HepG2 (cell line): ENCODE measurements at regions not wholly inside any gene's neighbourhood (a gene's known extent, or its start where the extent isn't known, plus 50 kb on each side); places are given as distances from the start of the nearest gene placed in this dataset.

Experiments used
- ATAC-seq: fragments of 200-7000 bp; cut with Tn5 transposase; 3 replicates; pipeline ENCODE4 v1.9.1; 2020; ENCODE audit warnings: mild to moderate bottlenecking, moderate library complexity
- BruUV-seq: library from RNA; stranded (reverse); fragments of 400-500 nt; replicated peaks from 2 replicates; lab custom pipeline; 2021; lab: Mats Ljungman, UMichigan
- CTCF ChIA-PET: fragments of 300-600 bp; formaldehyde crosslinking; extraction: SDS; loops from one replicate; lab custom pipeline; 2021; ENCODE audit warnings: low total read pairs, inconsistent platforms, low intra/inter-chr PET ratio; lab: Yijun Ruan, JAX
- POLR2A ChIA-PET: fragments of 350-600 bp; sonication (Branson Sonifier 250); formaldehyde crosslinking; loops from one replicate; lab custom pipeline; 2020; ENCODE audit warnings: antibody characterized with exemption, inconsistent platforms; lab: Yijun Ruan, JAX
- DNase-seq: peaks from one replicate; pipeline ENCODE4 v3.0.0-alpha.2; 2015; ENCODE audit warnings: low spot score
- FAIRE-seq: peaks from 3 replicates; lab custom pipeline; 2011; peaks lifted over from hg19 to GRCh38; lab: Jason Lieb, UNC
- H2AFZ ChIP-seq: one replicate; pipeline ENCODE4 v1.6.1; 2011; ENCODE audit warnings: low read length, inconsistent platforms
- H3K27ac ChIP-seq: fragments of 300-600 bp; 3 replicates; pipeline ENCODE4 v1.8.0; 2011; ENCODE audit warnings: mixed run types, mild to moderate bottlenecking, mixed read lengths, low read length, inconsistent platforms; ENCODE audit not compliant: insufficient read depth; ENCODE audit errors: extremely low read length
- H3K27me3 ChIP-seq, 2 experiments: fragments of 200-600 bp in 1 of 2; 2 replicates in 1 of 2; 3 replicates in 1 of 2; pipeline versions ENCODE4 v1.6.0 to v1.8.0; 2011; ENCODE audit warnings: low read length in 2 of 2, mild to moderate bottlenecking in 2 of 2, moderate library complexity in 2 of 2, inconsistent platforms in 1 of 2; ENCODE audit not compliant: insufficient read depth in 2 of 2, control insufficient read depth in 1 of 2
- H3K36me3 ChIP-seq, 2 experiments: fragments of 200-600 bp in 1 of 2; replicated peaks in 1 of 2; 2 replicates in 1 of 2; 3 replicates in 1 of 2; pipeline versions ENCODE4 v1.5.1 to v1.8.0; 2011; ENCODE audit warnings: low read length in 2 of 2, inconsistent platforms in 1 of 2; ENCODE audit not compliant: insufficient read depth in 2 of 2, control insufficient read depth in 1 of 2
- H3K4me1 ChIP-seq: 2 replicates; pipeline ENCODE4 v1.5.1; 2012; ENCODE audit warnings: low read length, inconsistent platforms; ENCODE audit not compliant: insufficient read depth
- H3K4me2 ChIP-seq: 2 replicates; pipeline ENCODE4 v1.6.0; 2011; ENCODE audit warnings: low read depth, low read length, inconsistent platforms
- H3K4me3 ChIP-seq, 3 experiments: fragments of 200-600 bp in 1 of 3; sonication (generic), shearing (Covaris generic) in 1 of 3; replicated peaks in 1 of 3; 2 replicates each; pipeline ENCODE4 v1.5.1; 2011 to 2016; ENCODE audit warnings: low read length in 3 of 3, inconsistent platforms in 2 of 3, low read depth in 2 of 3, mild to moderate bottlenecking in 2 of 3, control low read depth in 1 of 3, mixed read lengths in 1 of 3; ENCODE audit not compliant: insufficient read depth in 1 of 3
- H3K79me2 ChIP-seq: one replicate; pipeline ENCODE4 v1.6.1; 2011; ENCODE audit warnings: low read length, inconsistent platforms; ENCODE audit not compliant: insufficient read depth
- H3K9ac ChIP-seq: 2 replicates; pipeline ENCODE4 v1.6.0; 2011; ENCODE audit warnings: mild to moderate bottlenecking, low read depth, low read length, inconsistent platforms; ENCODE audit not compliant: insufficient read depth
- H3K9me3 ChIP-seq: 2 replicates; pipeline ENCODE4 v1.5.1; 2012; ENCODE audit warnings: mild to moderate bottlenecking, low read length
- H4K20me1 ChIP-seq: 2 replicates; pipeline ENCODE4 v1.6.0; 2011; ENCODE audit warnings: inconsistent platforms, mild to moderate bottlenecking, low read length, moderate library complexity; ENCODE audit not compliant: insufficient read depth
- E2F2 ChIP-seq: sonication (generic); formaldehyde crosslinking; IDR thresholded peaks from 2 replicates; pipeline ENCODE4 v1.4.0; 2020; ENCODE audit warnings: missing genetic modification reagents, borderline replicate concordance
- FLYWCH1 ChIP-seq: sonication (generic); formaldehyde crosslinking; IDR thresholded peaks from 2 replicates; pipeline ENCODE4 v1.8.1; 2023; ENCODE audit warnings: mild to moderate bottlenecking, missing genetic modification reagents
- HBP1 ChIP-seq: IDR thresholded peaks from 2 replicates; pipeline ENCODE4 v1.6.1; 2016; ENCODE audit warnings: low read depth, control low read depth
- PPARG ChIP-seq: conservative IDR thresholded peaks from 2 replicates; pipeline ENCODE4 v1.6.1; 2016; ENCODE audit warnings: missing biosample characterization, missing genetic modification reagents
- PRPF4 ChIP-seq: fragments of 200-400 bp; formaldehyde crosslinking; IDR thresholded peaks from 2 replicates; pipeline ENCODE4 v1.6.1; 2016; ENCODE audit warnings: low read length, low read depth; ENCODE audit not compliant: poor library complexity, severe bottlenecking
- TEAD3 ChIP-seq: optimal IDR thresholded peaks from 2 replicates; pipeline ENCODE3; 2016; ENCODE audit warnings: borderline replicate concordance
- TERF1 ChIP-seq: sonication (generic); formaldehyde crosslinking; IDR thresholded peaks from 2 replicates; pipeline ENCODE4 v1.8.0; 2022; ENCODE audit warnings: mild to moderate bottlenecking, missing genetic modification reagents, moderate library complexity
- ZHX1 ChIP-seq: sonication (generic); formaldehyde crosslinking; IDR thresholded peaks from 2 replicates; pipeline ENCODE4 v1.8.1; 2022; ENCODE audit warnings: low read depth, mild to moderate bottlenecking, missing genetic modification reagents
- ZNF605 ChIP-seq: sonication (generic); formaldehyde crosslinking; IDR thresholded peaks from 2 replicates; pipeline ENCODE4 v1.8.0; 2022; ENCODE audit warnings: mild to moderate bottlenecking, missing genetic modification reagents
- ZNF784 ChIP-seq: sonication (generic); formaldehyde crosslinking; IDR thresholded peaks from 2 replicates; pipeline ENCODE4 v1.5.1; 2020; ENCODE audit warnings: missing genetic modification reagents, mild to moderate bottlenecking, borderline replicate concordance
- WGBS: methylation state at CpG from one replicate; pipeline ENCODE4 v1.1.6; 2017; ENCODE audit warnings: low lambda C conversion rate; 5-methylcytosine and 5-hydroxymethylcytosine counted together
- in situ Hi-C: cut with HindIII; loops from 2 replicates; pipeline ENCODE4 v1.10.0; 2017; ENCODE audit warnings: low pct_unique_long_range_greater_than_20kb; ENCODE audit not compliant: extremely low pct_ligation_motif_present
- intact Hi-C: fragments of 100-400 bp; cut with micrococcal nuclease; formaldehyde crosslinking; loops from one replicate; pipeline ENCODE4 v1.10.0; 2022; ENCODE audit not compliant: unreplicated experiment

GRCh38 chr12:42774238-42774637, 184.7 kb upstream of the PRICKLE1 start:
- CTCF ChIA-PET = no interaction called here
- FAIRE-seq = no peak

More at GRCh38 chr12:42774238-42774637, 184.7 kb upstream of the PRICKLE1 start:
- H3K9ac ChIP-seq = no peak overlapping the region
- ATAC-seq (no peak), DNase-seq (no peak)
- POLR2A ChIA-PET = no interaction called here
- no peaks in the 10 kb centered on the region for H4K20me1 ChIP-seq
- no peak overlapping the region for H3K27ac ChIP-seq
- H3K4me1 ChIP-seq = no peaks in the 10 kb centered on the region
- H3K79me2 ChIP-seq = no peaks in the 10 kb centered on the region
- 21% methylated on average over 3 of the region's 3 CpGs for WGBS
- no peaks in the 10 kb centered on the region for H3K9me3 ChIP-seq
- intact Hi-C loops = no loop called here
- H3K36me3 ChIP-seq = no peaks in the 10 kb centered on the region
- no peak for TF ChIP-seq ZHX1 (CRISPR knock-in tag)
- no peak for TF ChIP-seq ZNF605 (CRISPR knock-in tag)
- no peak for TF ChIP-seq E2F2 (CRISPR knock-in tag)
- TF ChIP-seq HBP1 = no peak
- TF ChIP-seq TERF1 (CRISPR knock-in tag) = no peak
- TF ChIP-seq PRPF4 = no peak
- TF ChIP-seq ZNF784 (CRISPR knock-in tag) = no peak
- TF ChIP-seq PPARG = no peak
- no peak for TF ChIP-seq TEAD3 (CRISPR knock-in tag)
- TF ChIP-seq FLYWCH1 (CRISPR knock-in tag) = no peak
- TF ChIP-seq, all 625 proteins: peak for 0
- H3K4me2 ChIP-seq = no peak overlapping the region
- no peak overlapping the region for H2AFZ ChIP-seq
- H3K27me3 ChIP-seq = no peaks in the 10 kb centered on the region
- in situ Hi-C loops = no loop called here
- H3K4me3 ChIP-seq = no peak overlapping the region
- no TSS peak for BruUV-seq
